GM19397 (cell line): ENCODE measurements at regions not wholly inside any gene's neighbourhood (a gene's known extent, or its start where the extent isn't known, plus 50 kb on each side); places are given as distances from the start of the nearest gene placed in this dataset.
"Not testable (repeated sequence)": the region's sequence is repeated elsewhere in the genome, so short reads cannot be mapped to it uniquely, and the experiment has no call there.

Experiments
- ATAC-seq: cut with Tn5 transposase; IDR thresholded peaks from one replicate; pipeline ENCODE4 v1.9.1; 2021; ENCODE audit warnings: mild to moderate bottlenecking, moderate library complexity; ENCODE audit not compliant: unreplicated experiment

DNA sequence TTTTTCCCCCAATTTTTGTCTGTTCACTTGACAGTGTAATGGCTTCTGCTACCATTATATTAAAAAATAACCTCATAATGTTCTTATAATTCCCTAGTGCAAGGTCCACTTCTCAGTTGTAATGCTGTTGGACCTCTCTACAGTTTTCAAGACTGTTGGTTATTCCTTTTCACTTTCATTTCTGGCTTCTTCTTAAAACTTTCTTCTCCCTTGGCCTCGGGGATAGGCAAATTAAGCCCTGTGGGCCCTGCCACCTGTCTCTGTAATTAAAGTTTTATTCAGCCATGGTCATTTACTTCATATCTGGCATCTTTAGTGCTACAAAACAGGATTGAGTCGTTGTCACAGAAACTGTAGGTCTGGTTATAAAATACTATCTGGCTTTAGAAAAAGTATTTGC lies 313.5 kb downstream of the KLF12 start:
- peak; percentile 80 for ATAC-seq

- no peak for ATAC-seq
Measured at GRCh38 chr13:73820285-73820684, 313.9 kb downstream of the KLF12 start.

GRCh38 chr13:73819711-73820110 lies 314.5 kb downstream of the KLF12 start:
- ATAC-seq = no peak

DNA sequence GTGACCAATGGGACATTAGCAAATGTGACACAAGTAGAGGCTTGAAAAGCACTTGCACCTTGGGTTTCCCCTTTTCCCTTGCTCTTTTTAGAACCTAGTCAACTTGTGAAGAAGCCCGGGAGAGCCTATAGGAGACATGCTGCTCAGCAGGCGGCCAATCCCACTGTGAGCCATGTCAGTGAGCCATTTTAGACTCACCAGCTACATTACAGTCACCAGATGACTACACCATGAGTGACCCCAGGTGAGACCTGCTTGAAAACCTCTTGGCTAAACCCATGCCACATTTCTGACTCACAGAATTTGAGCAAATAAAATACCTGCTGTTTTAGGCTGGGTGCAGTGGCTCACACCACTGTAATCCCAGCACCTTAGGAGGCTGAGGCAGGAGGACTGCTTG lies 317.5 kb downstream of the KLF12 start:
- ATAC-seq = no peak

GRCh38 chr13:73815796-73816195 lies 318.4 kb downstream of the KLF12 start:
- no peak for ATAC-seq

DNA sequence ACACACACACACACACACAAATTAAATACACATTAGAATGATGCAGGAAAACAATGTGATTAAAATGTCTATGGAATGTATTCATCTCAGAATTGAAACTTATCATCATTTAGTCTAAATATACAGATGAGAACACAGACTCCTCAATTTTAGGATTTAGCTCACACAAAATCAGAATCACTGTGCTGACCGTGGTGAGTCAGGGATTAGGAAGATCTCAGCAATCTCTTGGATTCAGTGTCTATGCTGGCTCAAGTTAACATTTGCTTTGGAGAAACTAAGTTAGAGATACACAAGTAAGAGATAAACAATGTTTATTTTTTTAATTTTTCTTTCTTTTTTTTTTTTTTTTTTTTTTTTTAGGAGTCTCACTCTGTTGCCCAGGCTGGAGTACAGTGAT lies 323.6 kb downstream of the KLF12 start:
- no peak for ATAC-seq

DNA sequence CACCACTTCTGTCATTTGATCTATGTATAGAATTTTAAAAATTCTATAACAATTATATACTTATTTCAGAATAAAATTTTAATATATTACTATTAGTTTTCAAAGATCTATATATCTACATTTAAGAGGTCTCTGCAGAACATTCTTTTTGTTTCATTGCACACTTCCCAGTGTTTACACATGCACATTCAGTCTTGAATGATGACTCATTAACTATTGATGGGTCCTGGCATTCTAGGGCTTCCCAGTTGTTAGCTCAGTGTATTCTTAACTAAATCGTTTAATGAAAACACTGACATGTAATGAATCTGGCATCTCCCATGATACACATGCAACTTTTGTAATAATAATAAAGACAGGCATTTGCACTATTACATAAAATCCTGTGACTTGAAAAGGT lies 324.6 kb downstream of the KLF12 start:
- no peak for ATAC-seq

GRCh38 chr13:73808318-73808717 lies 325.9 kb downstream of the KLF12 start:
- no peak for ATAC-seq

- not testable (repeated sequence) for ATAC-seq
Measured at GRCh38 chr13:73805326-73805958, 328.8 kb downstream of the KLF12 start.

DNA sequence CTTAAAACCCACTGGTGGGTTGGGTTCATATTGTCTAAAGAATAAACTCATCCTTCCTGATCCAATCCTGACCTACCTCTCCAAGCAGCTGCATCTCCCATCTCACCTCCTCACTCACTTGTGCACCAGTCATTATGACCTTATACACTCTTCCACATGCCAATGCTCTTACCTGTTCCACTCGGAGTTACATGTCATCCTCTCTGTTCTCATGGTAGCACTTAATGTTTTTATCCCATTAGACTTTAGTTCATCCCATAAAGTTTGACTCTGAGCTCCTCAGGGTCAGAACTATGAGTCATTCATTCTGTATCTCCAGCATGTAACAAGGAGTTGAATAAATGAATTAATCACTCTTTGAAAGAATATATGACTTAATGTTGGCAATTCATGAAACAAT lies 330.2 kb downstream of the KLF12 start:
- ATAC-seq = no peak

DNA sequence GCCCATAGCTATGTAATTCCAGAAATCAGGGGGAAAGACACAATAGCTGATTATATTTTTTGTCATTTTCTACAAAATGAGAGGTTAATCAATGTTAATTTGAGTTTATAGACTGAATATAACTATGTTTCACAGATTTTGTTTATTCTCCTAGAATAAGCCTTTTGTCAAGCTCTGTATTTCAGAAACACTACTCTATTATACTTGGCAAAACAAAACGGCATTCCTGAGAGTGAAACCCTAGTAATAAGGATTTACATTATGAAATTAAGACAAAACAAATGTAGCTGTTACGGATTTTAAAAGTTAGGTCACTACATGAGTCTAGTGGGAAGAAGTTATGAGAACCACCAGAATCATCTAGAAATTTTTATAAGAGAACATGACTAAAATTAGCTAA lies 334.2 kb downstream of the KLF12 start:
- no peak for ATAC-seq

DNA sequence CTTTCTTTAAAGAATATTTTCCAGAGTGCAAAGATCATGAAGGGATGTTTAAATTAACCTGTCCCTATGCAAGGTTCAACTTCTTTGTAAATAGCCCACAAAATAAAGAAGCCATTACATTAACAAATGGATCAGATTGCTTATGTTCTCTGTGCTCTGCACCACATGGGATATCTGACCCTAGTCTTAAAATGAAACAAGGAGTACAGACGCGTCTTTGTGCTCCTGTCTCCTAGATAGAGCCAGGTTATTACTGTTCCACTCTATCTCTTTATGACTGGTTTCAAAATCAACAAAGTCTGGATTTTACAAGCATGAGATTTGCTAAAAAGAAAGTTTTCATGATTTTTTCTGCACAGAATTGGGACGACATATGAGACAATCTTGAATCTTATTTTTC lies 339.4 kb downstream of the KLF12 start:
- ATAC-seq = no peak

DNA sequence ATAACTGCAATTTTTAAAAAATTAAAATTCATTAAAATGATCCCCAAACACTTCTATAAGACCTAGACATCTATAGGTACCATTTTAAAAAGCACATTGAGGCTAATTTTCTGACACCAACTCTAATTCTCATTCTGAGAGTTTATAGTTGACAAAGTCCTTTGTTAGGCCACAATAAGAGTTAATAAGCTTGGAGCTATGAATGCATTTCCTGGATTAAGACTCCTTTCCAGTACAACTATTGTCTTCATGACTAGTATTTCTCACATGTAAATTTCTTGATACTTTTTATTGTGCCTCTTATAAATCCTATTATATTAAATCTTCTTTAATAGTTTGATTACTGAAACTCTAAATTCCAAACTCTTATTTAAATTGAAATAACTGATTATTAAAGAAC lies 340.8 kb downstream of the KLF12 start:
- ATAC-seq = no peak

GRCh38 chr13:73792796-73793195 lies 341.4 kb downstream of the KLF12 start:
- ATAC-seq = no peak

GRCh38 chr13:73782450-73783449 lies 351.5 kb downstream of the KLF12 start:
- no peak for ATAC-seq

- ATAC-seq = no peak
Measured at GRCh38 chr13:73781384-73781783, 352.8 kb downstream of the KLF12 start.

GRCh38 chr13:73779881-73780280 lies 354.3 kb downstream of the KLF12 start:
- ATAC-seq = no peak

DNA sequence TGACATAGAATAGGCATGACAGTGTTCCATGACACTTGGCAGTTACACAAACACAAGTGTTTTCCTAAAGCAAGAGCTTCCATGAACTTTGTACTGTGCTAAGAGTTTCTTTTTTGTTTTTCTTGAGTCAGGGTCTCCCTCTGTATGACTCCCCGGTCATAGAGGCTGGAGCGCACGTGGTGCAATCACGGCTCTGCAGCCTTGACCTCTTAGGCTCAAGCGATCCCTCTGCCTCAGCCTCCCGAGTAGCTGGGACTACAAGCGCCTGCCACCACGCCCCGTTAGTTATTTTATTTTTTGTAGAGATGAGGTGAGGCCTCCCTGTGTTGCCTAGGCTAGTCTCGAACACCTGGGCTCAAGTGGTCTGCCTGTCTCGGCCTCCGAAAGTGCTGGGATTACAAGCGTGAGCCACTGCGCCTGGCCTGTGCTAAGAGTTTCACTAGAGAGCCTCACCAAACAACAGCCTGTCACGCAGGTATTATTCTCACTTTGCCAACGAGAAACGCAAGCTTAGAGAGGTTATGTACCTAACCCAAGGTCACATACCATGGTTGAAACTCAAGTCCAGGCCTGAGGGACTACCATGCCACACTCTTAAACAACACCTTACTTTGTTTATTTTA lies 355.9 kb downstream of the KLF12 start:
- no peak for ATAC-seq

GRCh38 chr13:73777134-73777533 lies 357.1 kb downstream of the KLF12 start:
- no peak for ATAC-seq

GRCh38 chr13:73776151-73776785 lies 357.9 kb downstream of the KLF12 start:
- ATAC-seq = no peak

- no peak for ATAC-seq
Measured at GRCh38 chr13:73773168-73773549, 361.0 kb downstream of the KLF12 start.
